Peyer's patch (tissue), 4 donors: ENCODE measurements at regions not wholly inside any gene's neighbourhood (a gene's known extent, or its start where the extent isn't known, plus 50 kb on each side); places are given as distances from the start of the nearest gene placed in this dataset.

Source experiments
- CTCF ChIP-seq, 6 experiments: fragments of 450-650 bp in 4 of 6; fragments of 200-600 bp in 2 of 6; sonication (generic) in 1 of 6; IDR thresholded peaks; one replicate each; pipeline ENCODE4 v1.5.1; 2017 to 2019; ENCODE audit warnings: antibody characterized with exemption in 6 of 6, mild to moderate bottlenecking in 3 of 6, moderate library complexity in 1 of 6
- POLR2A ChIP-seq, 2 donors: fragments of 450-650 bp; IDR thresholded peaks; one replicate each; pipeline ENCODE4 v1.5.1; 2017; ENCODE audit warnings: antibody characterized with exemption in 2 of 2, mild to moderate bottlenecking in 2 of 2, moderate library complexity in 2 of 2

GRCh38 chr13:109569958-109570711 is 216.2 kb downstream of the IRS2 start:
- TF ChIP-seq CTCF (IDR thresholded peaks at IDR 0.05) (no peak), POLR2A (IDR thresholded peaks at IDR 0.05) (no peak)
